Kasumi-1 (cell line): ENCODE measurements at regions not wholly inside any gene's neighbourhood (a gene's known extent, or its start where the extent isn't known, plus 50 kb on each side); places are given as distances from the start of the nearest gene placed in this dataset.

Experiments
- DNase-seq, 2 experiments: peaks; one replicate each; lab custom pipeline; 2025; lab: John Stamatoyannopoulos, UW

- DNase-seq, result no peak
These were observed 613.5 kb upstream of the MGMT start for GRCh38 chr10:128853537-128853936.

DNA sequence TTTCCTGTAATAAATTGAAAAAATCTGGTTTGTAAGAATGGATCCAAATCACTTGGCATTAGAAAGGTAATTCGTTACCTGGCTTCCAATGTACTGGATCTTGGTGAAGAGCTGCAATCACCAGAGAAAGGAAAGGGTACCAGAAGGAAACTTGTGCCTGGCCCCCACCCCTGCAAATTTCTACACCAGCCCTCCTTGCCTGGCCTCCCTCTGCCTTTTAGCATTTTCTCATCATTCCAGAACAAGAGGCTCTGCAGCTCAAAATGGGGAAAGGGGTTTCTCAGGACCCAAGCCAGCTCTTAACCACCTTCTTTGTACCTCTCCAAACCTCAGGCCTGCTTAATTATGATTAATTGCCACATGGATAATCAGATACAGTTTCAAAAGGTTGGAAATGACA, 612.8 kb upstream of the MGMT start:
- no peak for DNase-seq

DNA sequence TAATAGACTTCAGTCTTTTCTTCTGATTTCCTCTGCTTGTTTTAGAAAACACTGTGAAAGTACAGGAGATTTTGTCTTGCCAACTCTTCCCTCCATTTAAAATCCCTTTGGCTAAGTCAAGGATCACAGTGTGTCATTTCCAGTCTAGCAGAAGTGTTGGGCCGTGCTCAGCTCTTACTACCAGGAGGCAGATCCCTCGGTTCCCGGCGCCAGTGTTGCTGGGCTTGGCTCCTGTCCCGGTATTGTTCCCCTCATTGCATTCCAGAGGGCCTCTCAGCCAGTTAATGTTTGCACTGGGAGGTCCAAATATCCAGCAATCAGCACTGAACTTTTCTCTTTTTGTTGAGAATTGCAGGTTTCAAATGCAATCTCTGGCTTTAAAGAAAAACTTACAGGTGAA, 612.1 kb upstream of the MGMT start:
- DNase-seq, result no peak

DNA sequence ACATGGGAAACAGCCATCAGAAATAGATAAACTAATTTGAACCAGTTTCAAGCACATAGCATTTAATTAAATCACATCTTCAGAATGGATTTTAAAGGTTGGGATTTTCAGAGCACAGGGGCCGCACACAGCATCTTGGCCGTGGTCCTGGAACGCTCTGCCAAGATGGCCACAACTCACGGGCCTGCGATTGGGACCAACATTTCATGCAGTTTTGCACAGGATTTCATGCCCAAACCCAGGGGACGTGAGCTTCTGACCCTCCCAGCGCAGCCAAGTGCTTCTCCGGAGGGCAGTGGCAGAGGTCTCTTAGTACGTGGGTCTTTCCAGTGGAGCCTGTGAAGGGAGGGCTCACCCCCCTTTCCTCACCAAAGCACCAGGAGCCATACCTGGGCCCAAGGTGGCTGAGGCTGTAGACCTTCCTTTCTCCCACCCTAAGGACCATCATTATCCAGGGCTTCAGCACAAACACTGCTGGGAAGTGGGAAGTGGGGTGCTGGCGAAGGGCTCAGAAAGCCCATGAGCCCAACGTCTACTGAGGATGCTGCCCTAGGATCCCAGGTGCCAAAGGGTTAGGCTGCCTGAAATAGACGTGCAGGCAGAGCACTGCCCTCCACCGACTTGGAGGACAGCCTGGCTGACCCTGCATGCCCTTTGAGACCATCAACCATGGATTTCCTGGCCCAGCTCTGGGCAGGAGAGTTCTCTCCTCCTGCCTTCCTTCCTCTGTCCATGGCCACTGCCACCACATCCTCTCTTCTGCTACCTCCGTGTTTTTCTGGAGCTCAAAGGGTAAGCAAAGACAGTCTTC, 611.2 kb upstream of the MGMT start:
- DNase-seq, result no peak

GRCh38 chr10:128859738-128860386, 607.2 kb upstream of the MGMT start:
- DNase-seq, result peak; percentile 4 to 33

DNA sequence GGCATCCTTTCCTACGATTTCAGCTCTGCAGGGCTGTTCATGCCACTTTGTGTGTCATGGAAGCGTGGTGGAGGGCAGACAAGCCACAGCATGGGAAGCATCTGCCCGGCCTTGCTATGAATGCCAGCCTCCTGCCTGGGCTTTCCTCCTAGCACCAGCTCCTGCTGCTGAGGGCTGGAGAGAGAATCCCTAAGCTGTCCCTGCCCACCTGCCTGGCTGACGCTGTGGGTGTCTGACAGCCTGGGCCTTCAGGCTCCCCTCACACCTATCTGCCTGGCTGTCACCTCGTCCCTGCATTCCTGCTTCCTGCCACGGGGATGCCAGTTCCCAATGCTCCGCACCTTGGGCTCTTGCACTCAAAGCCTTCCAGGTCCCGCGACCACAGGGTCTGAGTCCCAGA, 606.5 kb upstream of the MGMT start:
- DNase-seq, result no peak

GRCh38 chr10:128861018-128861901, 605.8 kb upstream of the MGMT start:
- no peak for DNase-seq

- DNase-seq, result no peak
These were observed 603.6 kb upstream of the MGMT start for GRCh38 chr10:128863411-128863810.

DNA sequence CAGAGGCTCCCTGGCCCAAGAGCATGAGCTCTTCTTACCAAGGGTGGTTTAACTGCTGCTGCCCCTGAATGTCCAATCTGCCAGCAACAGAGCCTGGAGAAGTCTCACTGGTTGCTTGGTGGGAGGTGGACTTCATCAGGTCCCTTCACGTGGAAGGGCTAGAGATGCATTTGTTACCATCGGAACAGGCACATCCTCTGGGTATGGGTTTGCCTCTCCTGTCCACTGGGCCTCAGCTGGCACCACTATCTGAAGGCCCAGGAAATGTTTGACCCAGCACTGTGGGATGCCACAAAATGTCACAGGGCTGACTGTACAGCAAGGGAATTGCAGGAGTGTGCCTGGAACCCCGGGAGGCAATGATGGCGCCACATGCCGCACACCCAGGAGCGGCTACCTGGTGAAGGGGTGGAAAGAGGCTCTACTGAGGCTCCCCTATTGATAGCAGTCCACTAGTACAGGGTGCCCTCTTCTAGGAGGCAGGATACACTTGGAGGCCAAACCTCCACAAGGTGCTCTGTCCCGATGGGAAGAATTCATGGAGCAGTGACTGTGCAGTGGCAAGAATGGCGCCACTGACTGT, 603.1 kb upstream of the MGMT start:
- DNase-seq, result no peak

GRCh38 chr10:128864554-128865295, 602.3 kb upstream of the MGMT start:
- no peak for DNase-seq

DNA sequence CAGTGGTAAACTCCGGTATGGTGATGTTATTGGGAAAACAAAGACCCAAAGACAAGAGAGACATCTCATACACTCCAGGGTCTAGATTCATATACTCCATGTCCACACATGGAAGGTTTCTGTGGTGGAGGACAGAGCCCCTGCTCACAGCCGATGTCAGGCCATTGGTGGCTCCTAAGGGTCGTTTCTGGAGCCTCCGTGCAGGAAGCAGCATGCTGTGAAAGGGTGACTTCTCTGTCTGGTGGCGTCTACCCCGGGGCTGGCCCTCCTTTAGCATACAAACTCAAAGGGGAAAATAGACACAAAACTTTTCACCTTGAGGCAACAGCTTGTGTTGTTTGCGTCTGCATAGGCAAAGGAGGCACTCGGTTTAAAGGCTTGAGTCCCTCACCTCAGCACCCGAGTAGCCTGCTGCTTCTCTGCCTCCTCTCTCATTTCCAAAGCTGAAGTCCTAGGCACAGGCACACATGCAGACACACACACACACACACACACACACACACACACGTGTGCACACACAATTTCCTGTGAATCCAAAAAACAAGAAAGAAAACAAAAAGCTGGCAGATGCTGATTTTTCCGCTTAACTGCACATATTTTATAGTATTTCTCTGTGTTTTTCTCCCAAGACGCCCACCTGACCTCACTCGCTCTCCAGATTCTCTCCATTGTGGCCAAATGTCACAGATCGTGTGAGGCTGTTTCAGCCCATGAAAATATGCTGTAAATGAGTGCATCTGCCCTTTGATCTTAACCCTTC, 601.4 kb upstream of the MGMT start:
- DNase-seq, result no peak

DNA sequence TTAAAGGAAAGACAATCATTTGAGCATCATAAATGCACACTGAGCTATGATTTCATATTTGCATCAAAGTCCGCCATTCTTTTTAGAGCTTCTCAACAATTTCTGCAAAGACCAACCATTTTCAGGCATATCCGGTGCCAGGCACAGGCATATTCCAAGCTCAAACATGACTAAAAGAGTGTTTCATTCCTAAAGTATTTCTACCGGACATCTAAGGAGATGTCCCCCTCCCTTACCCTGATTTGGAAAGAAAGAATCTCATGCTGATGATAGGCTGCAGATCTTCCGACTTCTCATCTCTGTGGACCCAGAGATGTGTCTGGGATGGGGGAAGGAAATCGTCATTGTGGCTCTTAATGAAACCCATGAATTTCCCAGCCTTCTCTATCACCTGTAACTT, 600.5 kb upstream of the MGMT start:
- no peak for DNase-seq

DNA sequence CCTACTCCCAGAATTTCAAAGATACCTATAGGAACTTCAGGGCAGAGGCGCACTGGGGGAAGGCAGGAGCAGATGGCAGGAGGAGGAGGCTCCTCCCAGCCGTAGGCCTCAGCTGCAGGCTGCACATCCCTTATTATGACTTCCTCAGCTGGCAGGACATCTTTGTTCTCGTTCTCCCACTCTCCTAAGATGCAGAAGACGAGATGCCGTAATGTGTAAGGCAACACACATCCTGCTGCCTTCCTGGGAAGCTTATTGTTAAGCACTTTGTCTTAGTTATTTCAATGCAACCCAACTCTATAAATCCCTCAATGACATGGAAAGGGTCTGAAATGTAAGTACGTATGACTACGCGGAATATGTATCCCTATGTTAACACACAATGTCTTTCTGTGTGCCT, 599.8 kb upstream of the MGMT start:
- no peak for DNase-seq

- DNase-seq, result no peak
These were observed 599.2 kb upstream of the MGMT start for GRCh38 chr10:128867819-128868218.

DNA sequence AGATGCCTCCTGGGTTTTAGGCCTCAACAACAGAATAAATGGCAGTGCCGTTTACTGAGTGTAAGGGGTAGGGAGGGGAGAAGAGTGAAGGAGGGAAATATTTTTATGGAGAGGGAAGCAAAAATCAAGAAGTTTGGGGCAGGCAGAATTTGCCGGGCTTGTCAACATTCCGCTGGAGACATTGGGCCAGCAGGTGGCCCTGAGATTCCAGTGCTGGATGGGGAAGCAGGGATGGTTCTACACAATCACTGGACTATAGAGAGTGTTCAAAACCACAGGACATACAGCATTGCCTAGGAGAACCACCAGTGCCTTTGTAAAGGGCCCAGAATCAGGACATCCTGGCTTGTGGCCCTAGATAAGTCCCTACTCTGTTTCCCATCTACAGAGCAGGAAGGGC, 598.6 kb upstream of the MGMT start:
- DNase-seq, result no peak

- no peak for DNase-seq
These were observed 597.8 kb upstream of the MGMT start for GRCh38 chr10:128869101-128869749.

- DNase-seq, result no peak
These were observed 596.0 kb upstream of the MGMT start for GRCh38 chr10:128870830-128871597.

DNA sequence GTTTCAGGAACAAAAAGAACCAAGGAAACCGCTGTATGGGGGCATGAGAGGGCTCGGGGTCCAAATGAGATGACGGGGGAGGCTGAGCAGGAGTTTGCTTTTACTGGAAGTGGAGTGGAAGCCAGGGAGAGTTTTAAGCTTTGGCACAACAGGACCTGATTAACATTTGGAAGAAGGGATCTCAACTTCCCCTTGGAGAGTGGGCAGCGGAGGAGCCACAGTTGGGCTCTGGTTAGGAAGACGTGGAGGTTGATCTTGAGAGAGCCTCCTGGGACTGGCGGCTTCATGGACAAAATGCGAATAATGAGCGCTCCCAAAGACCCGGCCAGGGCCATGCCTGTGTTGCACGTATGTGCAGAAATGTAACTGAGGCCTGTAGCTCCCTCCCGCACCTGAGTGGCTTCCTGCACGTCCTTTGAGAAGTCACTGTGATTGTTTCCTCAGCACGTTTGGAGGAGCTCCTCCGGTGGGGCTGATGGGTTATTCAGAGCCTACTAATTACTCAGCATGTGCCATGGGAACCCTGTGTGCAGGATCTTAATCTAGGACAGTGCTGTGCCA, 595.3 kb upstream of the MGMT start:
- DNase-seq, result no peak

- no peak for DNase-seq
These were observed 593.5 kb upstream of the MGMT start for GRCh38 chr10:128873411-128874054.
